ENCODE measurements at regions not wholly inside any gene's neighbourhood (a gene's known extent, or its start where the extent isn't known, plus 50 kb on each side); places are given as distances from the start of the nearest gene placed in this dataset.

DNA sequence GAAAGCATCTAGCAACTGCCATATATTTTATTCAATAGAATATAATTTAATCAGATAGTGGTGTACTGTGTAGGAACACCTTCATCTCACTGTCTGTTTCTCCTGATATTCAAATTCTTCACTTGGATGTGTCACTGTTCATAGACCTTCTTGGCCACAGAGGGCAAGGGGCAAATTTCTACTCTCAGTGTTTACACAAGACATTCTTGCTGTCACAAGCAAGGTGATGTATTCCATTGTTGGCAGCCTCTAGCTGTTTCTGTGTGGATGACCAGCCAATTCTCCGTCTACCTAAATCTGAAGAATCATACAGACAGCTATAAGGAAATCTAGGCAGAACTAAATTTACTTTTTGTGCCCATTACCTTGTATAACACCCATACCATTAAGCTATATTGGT lies 948.3 kb downstream of the CNTNAP5 start:
- no peak for TF ChIP-seq SP1 (IDR thresholded peaks at IDR 0.05)
- TF ChIP-seq FOXA1 (IDR thresholded peaks at IDR 0.05) = no peak
- no peak for TF ChIP-seq GABPA (IDR thresholded peaks at IDR 0.05 in 1 of 2, conservative IDR thresholded peaks at IDR 0.05 in 1 of 2)
- no peak for TF ChIP-seq HNF4A (conservative IDR thresholded peaks at IDR 0.05)
- TF ChIP-seq, protein P1, sequence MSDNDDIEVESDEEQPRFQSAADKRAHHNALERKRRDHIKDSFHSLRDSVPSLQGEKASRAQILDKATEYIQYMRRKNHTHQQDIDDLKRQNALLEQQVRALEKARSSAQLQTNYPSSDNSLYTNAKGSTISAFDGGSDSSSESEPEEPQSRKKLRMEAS (IDR thresholded peaks at IDR 0.05) = no peak
- TF ChIP-seq FOXA2 (IDR thresholded peaks at IDR 0.05) = no peak
- TF ChIP-seq, protein P2, sequence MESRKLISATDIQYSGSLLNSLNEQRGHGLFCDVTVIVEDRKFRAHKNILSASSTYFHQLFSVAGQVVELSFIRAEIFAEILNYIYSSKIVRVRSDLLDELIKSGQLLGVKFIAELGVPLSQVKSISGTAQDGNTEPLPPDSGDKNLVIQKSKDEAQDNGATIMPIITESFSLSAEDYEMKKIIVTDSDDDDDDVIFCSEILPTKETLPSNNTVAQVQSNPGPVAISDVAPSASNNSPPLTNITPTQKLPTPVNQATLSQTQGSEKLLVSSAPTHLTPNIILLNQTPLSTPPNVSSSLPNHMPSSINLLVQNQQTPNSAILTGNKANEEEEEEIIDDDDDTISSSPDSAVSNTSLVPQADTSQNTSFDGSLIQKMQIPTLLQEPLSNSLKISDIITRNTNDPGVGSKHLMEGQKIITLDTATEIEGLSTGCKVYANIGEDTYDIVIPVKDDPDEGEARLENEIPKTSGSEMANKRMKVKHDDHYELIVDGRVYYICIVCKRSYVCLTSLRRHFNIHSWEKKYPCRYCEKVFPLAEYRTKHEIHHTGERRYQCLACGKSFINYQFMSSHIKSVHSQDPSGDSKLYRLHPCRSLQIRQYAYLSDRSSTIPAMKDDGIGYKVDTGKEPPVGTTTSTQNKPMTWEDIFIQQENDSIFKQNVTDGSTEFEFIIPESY (IDR thresholded peaks at IDR 0.05) = no peak
- TF ChIP-seq EGR1 (IDR thresholded peaks at IDR 0.05; ENCODE audit: low read depth in 2 of 2) = no peak
- TF ChIP-seq, protein P3, sequence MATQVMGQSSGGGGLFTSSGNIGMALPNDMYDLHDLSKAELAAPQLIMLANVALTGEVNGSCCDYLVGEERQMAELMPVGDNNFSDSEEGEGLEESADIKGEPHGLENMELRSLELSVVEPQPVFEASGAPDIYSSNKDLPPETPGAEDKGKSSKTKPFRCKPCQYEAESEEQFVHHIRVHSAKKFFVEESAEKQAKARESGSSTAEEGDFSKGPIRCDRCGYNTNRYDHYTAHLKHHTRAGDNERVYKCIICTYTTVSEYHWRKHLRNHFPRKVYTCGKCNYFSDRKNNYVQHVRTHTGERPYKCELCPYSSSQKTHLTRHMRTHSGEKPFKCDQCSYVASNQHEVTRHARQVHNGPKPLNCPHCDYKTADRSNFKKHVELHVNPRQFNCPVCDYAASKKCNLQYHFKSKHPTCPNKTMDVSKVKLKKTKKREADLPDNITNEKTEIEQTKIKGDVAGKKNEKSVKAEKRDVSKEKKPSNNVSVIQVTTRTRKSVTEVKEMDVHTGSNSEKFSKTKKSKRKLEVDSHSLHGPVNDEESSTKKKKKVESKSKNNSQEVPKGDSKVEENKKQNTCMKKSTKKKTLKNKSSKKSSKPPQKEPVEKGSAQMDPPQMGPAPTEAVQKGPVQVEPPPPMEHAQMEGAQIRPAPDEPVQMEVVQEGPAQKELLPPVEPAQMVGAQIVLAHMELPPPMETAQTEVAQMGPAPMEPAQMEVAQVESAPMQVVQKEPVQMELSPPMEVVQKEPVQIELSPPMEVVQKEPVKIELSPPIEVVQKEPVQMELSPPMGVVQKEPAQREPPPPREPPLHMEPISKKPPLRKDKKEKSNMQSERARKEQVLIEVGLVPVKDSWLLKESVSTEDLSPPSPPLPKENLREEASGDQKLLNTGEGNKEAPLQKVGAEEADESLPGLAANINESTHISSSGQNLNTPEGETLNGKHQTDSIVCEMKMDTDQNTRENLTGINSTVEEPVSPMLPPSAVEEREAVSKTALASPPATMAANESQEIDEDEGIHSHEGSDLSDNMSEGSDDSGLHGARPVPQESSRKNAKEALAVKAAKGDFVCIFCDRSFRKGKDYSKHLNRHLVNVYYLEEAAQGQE (IDR thresholded peaks at IDR 0.05) = no peak
- no peak for TF ChIP-seq HNF4G (IDR thresholded peaks at IDR 0.05)
- TF ChIP-seq, protein P4, sequence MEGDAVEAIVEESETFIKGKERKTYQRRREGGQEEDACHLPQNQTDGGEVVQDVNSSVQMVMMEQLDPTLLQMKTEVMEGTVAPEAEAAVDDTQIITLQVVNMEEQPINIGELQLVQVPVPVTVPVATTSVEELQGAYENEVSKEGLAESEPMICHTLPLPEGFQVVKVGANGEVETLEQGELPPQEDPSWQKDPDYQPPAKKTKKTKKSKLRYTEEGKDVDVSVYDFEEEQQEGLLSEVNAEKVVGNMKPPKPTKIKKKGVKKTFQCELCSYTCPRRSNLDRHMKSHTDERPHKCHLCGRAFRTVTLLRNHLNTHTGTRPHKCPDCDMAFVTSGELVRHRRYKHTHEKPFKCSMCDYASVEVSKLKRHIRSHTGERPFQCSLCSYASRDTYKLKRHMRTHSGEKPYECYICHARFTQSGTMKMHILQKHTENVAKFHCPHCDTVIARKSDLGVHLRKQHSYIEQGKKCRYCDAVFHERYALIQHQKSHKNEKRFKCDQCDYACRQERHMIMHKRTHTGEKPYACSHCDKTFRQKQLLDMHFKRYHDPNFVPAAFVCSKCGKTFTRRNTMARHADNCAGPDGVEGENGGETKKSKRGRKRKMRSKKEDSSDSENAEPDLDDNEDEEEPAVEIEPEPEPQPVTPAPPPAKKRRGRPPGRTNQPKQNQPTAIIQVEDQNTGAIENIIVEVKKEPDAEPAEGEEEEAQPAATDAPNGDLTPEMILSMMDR (IDR thresholded peaks at IDR 0.05; ENCODE audit: low read depth, low read length, missing input control) = no peak
- Histone ChIP-seq H3K27ac (ENCODE audit: low read depth in 1 of 2, low read length in 2 of 2) (no peak overlapping the region), H3K36me3 (ENCODE audit: control insufficient read depth in 4 of 4, insufficient read depth in 3 of 4, low read depth in 1 of 4, low read length in 3 of 4) (no peaks in the 10 kb centered on the region), H3K4me1 (ENCODE audit: control insufficient read depth in 4 of 4, insufficient read depth in 4 of 4, low read length in 3 of 4) (no peaks in the 10 kb centered on the region), H3K4me3 (ENCODE audit: low read depth in 1 of 3, low read length in 3 of 3) (no peak overlapping the region), H3K9ac (ENCODE audit: low read depth in 1 of 2, low read length in 2 of 2) (no peak overlapping the region), H3K27me3 (ENCODE audit: control insufficient read depth in 4 of 4, insufficient read depth in 4 of 4, low read length in 3 of 4) (no peaks in the 10 kb centered on the region), H3K9me3 (ENCODE audit: control insufficient read depth in 4 of 4, low read length in 3 of 4) (no peaks in the 10 kb centered on the region)
- WGBS = 87% methylated on average over 1 of the region's 1 CpG
- DNase-seq (ENCODE audit: low spot score) = no peak

DNA sequence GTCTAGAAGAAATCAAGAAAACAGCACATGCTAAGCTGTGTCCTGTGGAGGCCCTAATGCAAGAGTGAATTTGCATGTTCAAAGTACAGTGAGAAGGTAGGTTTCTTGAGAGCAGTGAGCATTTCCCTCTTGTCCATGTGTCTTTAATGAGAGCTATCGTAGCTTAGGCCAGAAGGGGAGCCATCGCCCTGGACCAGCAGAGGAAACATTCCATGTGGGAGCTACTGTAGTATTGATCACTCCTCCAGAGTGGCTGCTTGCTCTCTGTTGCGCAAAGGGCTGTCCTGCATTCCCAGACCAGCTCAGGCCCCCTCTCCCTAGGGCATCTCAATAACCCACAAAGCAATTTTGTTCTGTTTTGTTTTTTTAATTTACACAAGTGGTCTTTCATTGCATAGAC lies 950.1 kb downstream of the CNTNAP5 start:
- DNase-seq (ENCODE audit: low spot score) = no peak
- 48% methylated on average over 3 of the region's 3 CpGs for WGBS
- H3K27ac ChIP-seq (ENCODE audit: low read depth in 1 of 2, low read length in 2 of 2) = no peak overlapping the region

More for the DNA sequence above, 950.1 kb downstream of the CNTNAP5 start:
- TF ChIP-seq RXRA (IDR thresholded peaks at IDR 0.05) (no peak), FOXA2 (IDR thresholded peaks at IDR 0.05) (no peak), JUND (IDR thresholded peaks at IDR 0.05) (no peak), HNF4A (conservative IDR thresholded peaks at IDR 0.05) (no peak), YY1 (IDR thresholded peaks at IDR 0.05) (no peak)
- TF ChIP-seq, protein P2 (IDR thresholded peaks at IDR 0.05) = no peak
- TF ChIP-seq, protein P4 (IDR thresholded peaks at IDR 0.05; ENCODE audit: low read depth, low read length, missing input control) = no peak
- no peaks in the 10 kb centered on the region for H3K27me3 ChIP-seq (ENCODE audit: control insufficient read depth in 4 of 4, insufficient read depth in 4 of 4, low read length in 3 of 4)
- no peak overlapping the region for H3K4me3 ChIP-seq (ENCODE audit: low read depth in 1 of 3, low read length in 3 of 3)
- H3K36me3 ChIP-seq (ENCODE audit: control insufficient read depth in 4 of 4, insufficient read depth in 3 of 4, low read depth in 1 of 4, low read length in 3 of 4) = no peaks in the 10 kb centered on the region
- H3K4me1 ChIP-seq (ENCODE audit: control insufficient read depth in 4 of 4, insufficient read depth in 4 of 4, low read length in 3 of 4) = no peaks in the 10 kb centered on the region
- H3K9me3 ChIP-seq (ENCODE audit: control insufficient read depth in 4 of 4, low read length in 3 of 4) = no peaks in the 10 kb centered on the region
- no peak overlapping the region for H3K9ac ChIP-seq (ENCODE audit: low read depth in 1 of 2, low read length in 2 of 2)
